HepG2 (cell line): ENCODE measurements at regions not wholly inside any gene's neighbourhood (a gene's known extent, or its start where the extent isn't known, plus 50 kb on each side); places are given as distances from the start of the nearest gene placed in this dataset.

Experiments used
- ATAC-seq: fragments of 200-7000 bp; cut with Tn5 transposase; 3 replicates; pipeline ENCODE4 v1.9.1; 2020; ENCODE audit warnings: mild to moderate bottlenecking, moderate library complexity
- BruUV-seq: library from RNA; stranded (reverse); fragments of 400-500 nt; replicated peaks from 2 replicates; lab custom pipeline; 2021; lab: Mats Ljungman, UMichigan
- CTCF ChIA-PET: fragments of 300-600 bp; formaldehyde crosslinking; extraction: SDS; loops from one replicate; lab custom pipeline; 2021; ENCODE audit warnings: low total read pairs, inconsistent platforms, low intra/inter-chr PET ratio; lab: Yijun Ruan, JAX
- POLR2A ChIA-PET: fragments of 350-600 bp; sonication (Branson Sonifier 250); formaldehyde crosslinking; loops from one replicate; lab custom pipeline; 2020; ENCODE audit warnings: antibody characterized with exemption, inconsistent platforms; lab: Yijun Ruan, JAX
- DNase-seq: peaks from one replicate; pipeline ENCODE4 v3.0.0-alpha.2; 2015; ENCODE audit warnings: low spot score
- FAIRE-seq: peaks from 3 replicates; lab custom pipeline; 2011; peaks lifted over from hg19 to GRCh38; lab: Jason Lieb, UNC
- H2AFZ ChIP-seq: one replicate; pipeline ENCODE4 v1.6.1; 2011; ENCODE audit warnings: low read length, inconsistent platforms
- H3K27ac ChIP-seq: fragments of 300-600 bp; 3 replicates; pipeline ENCODE4 v1.8.0; 2011; ENCODE audit warnings: mixed run types, mild to moderate bottlenecking, mixed read lengths, low read length, inconsistent platforms; ENCODE audit not compliant: insufficient read depth; ENCODE audit errors: extremely low read length
- H3K27me3 ChIP-seq, 2 experiments: fragments of 200-600 bp in 1 of 2; 2 replicates in 1 of 2; 3 replicates in 1 of 2; pipeline versions ENCODE4 v1.6.0 to v1.8.0; 2011; ENCODE audit warnings: low read length in 2 of 2, mild to moderate bottlenecking in 2 of 2, moderate library complexity in 2 of 2, inconsistent platforms in 1 of 2; ENCODE audit not compliant: insufficient read depth in 2 of 2, control insufficient read depth in 1 of 2
- H3K36me3 ChIP-seq, 2 experiments: fragments of 200-600 bp in 1 of 2; replicated peaks in 1 of 2; 2 replicates in 1 of 2; 3 replicates in 1 of 2; pipeline versions ENCODE4 v1.5.1 to v1.8.0; 2011; ENCODE audit warnings: low read length in 2 of 2, inconsistent platforms in 1 of 2; ENCODE audit not compliant: insufficient read depth in 2 of 2, control insufficient read depth in 1 of 2
- H3K4me1 ChIP-seq: 2 replicates; pipeline ENCODE4 v1.5.1; 2012; ENCODE audit warnings: low read length, inconsistent platforms; ENCODE audit not compliant: insufficient read depth
- H3K4me2 ChIP-seq: 2 replicates; pipeline ENCODE4 v1.6.0; 2011; ENCODE audit warnings: low read depth, low read length, inconsistent platforms
- H3K4me3 ChIP-seq, 3 experiments: fragments of 200-600 bp in 1 of 3; sonication (generic), shearing (Covaris generic) in 1 of 3; replicated peaks in 1 of 3; 2 replicates each; pipeline ENCODE4 v1.5.1; 2011 to 2016; ENCODE audit warnings: low read length in 3 of 3, inconsistent platforms in 2 of 3, low read depth in 2 of 3, mild to moderate bottlenecking in 2 of 3, control low read depth in 1 of 3, mixed read lengths in 1 of 3; ENCODE audit not compliant: insufficient read depth in 1 of 3
- H3K79me2 ChIP-seq: one replicate; pipeline ENCODE4 v1.6.1; 2011; ENCODE audit warnings: low read length, inconsistent platforms; ENCODE audit not compliant: insufficient read depth
- H3K9ac ChIP-seq: 2 replicates; pipeline ENCODE4 v1.6.0; 2011; ENCODE audit warnings: mild to moderate bottlenecking, low read depth, low read length, inconsistent platforms; ENCODE audit not compliant: insufficient read depth
- H3K9me3 ChIP-seq: 2 replicates; pipeline ENCODE4 v1.5.1; 2012; ENCODE audit warnings: mild to moderate bottlenecking, low read length
- H4K20me1 ChIP-seq: 2 replicates; pipeline ENCODE4 v1.6.0; 2011; ENCODE audit warnings: inconsistent platforms, mild to moderate bottlenecking, low read length, moderate library complexity; ENCODE audit not compliant: insufficient read depth
- AGO1 ChIP-seq: fragments of 200-400 bp; formaldehyde crosslinking; IDR thresholded peaks from 2 replicates; pipeline ENCODE4 v1.6.1; 2017; ENCODE audit warnings: mild to moderate bottlenecking, low read depth, low read length, moderate library complexity; ENCODE audit not compliant: poor library complexity, severe bottlenecking
- BCL6 ChIP-seq: IDR thresholded peaks from 2 replicates; pipeline ENCODE4 v1.6.1; 2016; ENCODE audit warnings: missing genetic modification reagents, missing compliant biosample characterization
- CHD2 ChIP-seq: IDR thresholded peaks from 2 replicates; pipeline ENCODE4 v1.6.1; 2011; ENCODE audit warnings: low read depth, low read length, improper control_type of control experiment
- FOXA1 ChIP-seq, 2 experiments: fragments of 450-650 bp in 1 of 2; sonication (generic) in 1 of 2; formaldehyde crosslinking in 1 of 2; IDR thresholded peaks; 2 replicates each; pipeline versions ENCODE4 v1.4.0 to v1.6.1; 2016 to 2020; ENCODE audit warnings: missing genetic modification reagents in 1 of 2
- HNRNPLL ChIP-seq: fragments of 200-400 bp; formaldehyde crosslinking; IDR thresholded peaks from 2 replicates; pipeline ENCODE4 v1.6.1; 2017; ENCODE audit warnings: mild to moderate bottlenecking, low read depth, low read length; ENCODE audit not compliant: poor library complexity, severe bottlenecking
- MTF2 ChIP-seq: sonication (generic); formaldehyde crosslinking; IDR thresholded peaks from 2 replicates; pipeline ENCODE4 v1.5.0; 2020; ENCODE audit warnings: missing genetic modification reagents, borderline replicate concordance
- NR0B2 ChIP-seq: sonication (generic); formaldehyde crosslinking; IDR thresholded peaks from 2 replicates; pipeline ENCODE4 v1.4.0; 2020; ENCODE audit warnings: mild to moderate bottlenecking, missing genetic modification reagents
- NR2F6 ChIP-seq, 2 experiments: IDR thresholded peaks; 2 replicates each; pipeline ENCODE4 v1.6.1; 2016; ENCODE audit warnings: antibody characterized with exemption in 1 of 2, mild to moderate bottlenecking in 1 of 2
- PTBP1 ChIP-seq: fragments of 200-400 bp; formaldehyde crosslinking; IDR thresholded peaks from 2 replicates; pipeline ENCODE4 v1.6.1; 2018; ENCODE audit warnings: low read length, low read depth; ENCODE audit not compliant: poor library complexity, severe bottlenecking
- SRSF1 ChIP-seq: fragments of 200-400 bp; formaldehyde crosslinking; optimal IDR thresholded peaks from 2 replicates; pipeline ENCODE3; 2017; ENCODE audit warnings: mild to moderate bottlenecking, low read depth, low read length, moderate library complexity
- YY1 ChIP-seq: IDR thresholded peaks from 2 replicates; pipeline ENCODE4 v1.6.1; 2011; ENCODE audit warnings: low read length, low read depth, moderate library complexity, mild to moderate bottlenecking; ENCODE audit not compliant: insufficient read depth, insufficient replicate concordance
- ZNF432 ChIP-seq: sonication (generic); formaldehyde crosslinking; IDR thresholded peaks from 2 replicates; pipeline ENCODE4 v1.5.0; 2020; ENCODE audit warnings: missing genetic modification reagents, mild to moderate bottlenecking, borderline replicate concordance
- WGBS: methylation state at CpG from one replicate; pipeline ENCODE4 v1.1.6; 2017; ENCODE audit warnings: low lambda C conversion rate; 5-methylcytosine and 5-hydroxymethylcytosine counted together
- in situ Hi-C: cut with HindIII; loops from 2 replicates; pipeline ENCODE4 v1.10.0; 2017; ENCODE audit warnings: low pct_unique_long_range_greater_than_20kb; ENCODE audit not compliant: extremely low pct_ligation_motif_present
- intact Hi-C: fragments of 100-400 bp; cut with micrococcal nuclease; formaldehyde crosslinking; loops from one replicate; pipeline ENCODE4 v1.10.0; 2022; ENCODE audit not compliant: unreplicated experiment

GRCh38 chr9:129276486-129277230, 98.6 kb upstream of the IER5L start:
- no peak for FAIRE-seq
- H3K4me1 ChIP-seq: peaks cover 39% of the 10 kb centered on the region
- no peak overlapping the region for H2AFZ ChIP-seq
- no peak overlapping the region for H3K27ac ChIP-seq
- no peak; the same call in 2 of the 3 replicates for ATAC-seq
- 0 out of 6 replicates have a peak overlapping the region, but pooled peaks of 1 of the 3 experiments have one; percentile 28 for H3K4me3 ChIP-seq
- POLR2A ChIA-PET: interaction anchor here (1.1 to 2.0 kb wide), 4 partner anchors 8 to 99 kb away, joined by 3 to 8 read pairs (median 4); partner anchors contain the start of gene IER5L
- no peak for TF ChIP-seq NR0B2 (CRISPR knock-in tag)
- no peak for TF ChIP-seq FOXA1 (IDR thresholded peaks at IDR 0.05)
- 0 out of 2 replicates have a peak, but pooled peaks have one; percentile 23 for TF ChIP-seq FOXA1 (CRISPR knock-in tag; IDR thresholded peaks at IDR 0.05)
- H3K27me3 ChIP-seq: peaks cover 3 to 53% of the 10 kb centered on the region in 2 experiments
- BruUV-seq: no TSS peak
- intact Hi-C loops: no loop called here
- DNase-seq: no peak
- peak overlapping the region; percentile 51 for H3K4me2 ChIP-seq
- no peaks in the 10 kb centered on the region for H3K36me3 ChIP-seq
- no peaks in the 10 kb centered on the region for H3K9me3 ChIP-seq
- no peaks in the 10 kb centered on the region for H3K79me2 ChIP-seq
- in situ Hi-C loops: loop anchor here (5.0 kb wide), 1 partner anchor 49 kb away; no protein-coding TSS in a partner anchor
- H4K20me1 ChIP-seq: no peaks in the 10 kb centered on the region
- H3K9ac ChIP-seq: no peak overlapping the region
- 42% methylated on average over 16 of the region's 16 CpGs for WGBS
- CTCF ChIA-PET: no interaction called here

- H3K79me2 ChIP-seq: no peaks in the 10 kb centered on the region
- peaks cover 5 to 55% of the 10 kb centered on the region in 2 experiments; a peak in 4 of 5 replicates for H3K27me3 ChIP-seq
- in situ Hi-C loops: loop anchor here (5.0 kb wide), 1 partner anchor 48 kb away; no protein-coding TSS in a partner anchor
- no peak overlapping the region for H3K4me2 ChIP-seq
- H3K9ac ChIP-seq: no peak overlapping the region
- H3K27ac ChIP-seq: no peak overlapping the region
- DNase-seq (no peak), ATAC-seq (no peak)
- no peaks in the 10 kb centered on the region for H3K36me3 ChIP-seq
- H2AFZ ChIP-seq: no peak overlapping the region
- no peaks in the 10 kb centered on the region for H3K9me3 ChIP-seq
- no peaks in the 10 kb centered on the region for H4K20me1 ChIP-seq
- ChIA-PET POLR2A (interaction anchor here (1.5 to 2.0 kb wide), 2 partner anchors 68 to 98 kb away, joined by 5 to 8 read pairs; partner anchors contain the start of gene IER5L), CTCF (no interaction called here)
- intact Hi-C loops: no loop called here
- BruUV-seq: no TSS peak
- peaks cover 47% of the 10 kb centered on the region for H3K4me1 ChIP-seq
- TF ChIP-seq ZNF432: no peak
- peak; percentile 66 for TF ChIP-seq BCL6 (CRISPR knock-in tag)
- TF ChIP-seq SRSF1: no peak
- TF ChIP-seq YY1: no peak
- TF ChIP-seq HNRNPLL: no peak
- TF ChIP-seq NR2F6 (IDR thresholded peaks at IDR 0.05): no peak
- peak; percentile 34; the same call in 1 of the 2 replicates for TF ChIP-seq NR2F6 (CRISPR knock-in tag; IDR thresholded peaks at IDR 0.05)
- no peak for TF ChIP-seq AGO1
- no peak for TF ChIP-seq PTBP1
- no peak for TF ChIP-seq MTF2 (CRISPR knock-in tag)
- TF ChIP-seq CHD2: no peak
- TF ChIP-seq, all 625 proteins: peak for 2
- no peak overlapping the region for H3K4me3 ChIP-seq
- FAIRE-seq: no peak
- WGBS: 17% methylated on average over 10 of the region's 10 CpGs
Measured at GRCh38 chr9:129275626-129276247, 97.7 kb upstream of the IER5L start.
